ENCODE measurements at regions not wholly inside any gene's neighbourhood (a gene's known extent, or its start where the extent isn't known, plus 50 kb on each side); places are given as distances from the start of the nearest gene placed in this dataset.

GRCh38 chr2:219803294-219803693 is 175.9 kb downstream of the SLC4A3 start:
- Histone ChIP-seq H3K27me3 (ENCODE audit: control insufficient read depth, insufficient read depth, low read length) (no peaks in the 10 kb centered on the region), H3K27ac (ENCODE audit: low read depth, low read length) (no peak overlapping the region), H3K36me3 (ENCODE audit: control insufficient read depth, insufficient read depth, low read length) (no peaks in the 10 kb centered on the region), H3K4me3 (ENCODE audit: low read depth, low read length) (no peak overlapping the region), H3K9me3 (ENCODE audit: control insufficient read depth, insufficient read depth, low read depth, low read length) (no peaks in the 10 kb centered on the region), H3K9ac (ENCODE audit: low read length) (no peak overlapping the region), H3K4me1 (ENCODE audit: control insufficient read depth, insufficient read depth, low read length) (no peaks in the 10 kb centered on the region)

- Histone ChIP-seq H3K4me1 (ENCODE audit: control insufficient read depth, insufficient read depth, low read length) (no peaks in the 10 kb centered on the region), H3K27me3 (ENCODE audit: control insufficient read depth, insufficient read depth, low read length) (no peaks in the 10 kb centered on the region), H3K9ac (ENCODE audit: low read length) (no peak overlapping the region), H3K4me3 (ENCODE audit: low read depth, low read length) (no peak overlapping the region), H3K36me3 (ENCODE audit: control insufficient read depth, insufficient read depth, low read length) (no peaks in the 10 kb centered on the region), H3K27ac (ENCODE audit: low read depth, low read length) (no peak overlapping the region), H3K9me3 (ENCODE audit: control insufficient read depth, insufficient read depth, low read depth, low read length) (peaks cover 12% of the 10 kb centered on the region; the same call in 1 of the 2 replicates)
Observed at GRCh38 chr2:219810895-219811294, 183.5 kb downstream of the SLC4A3 start.

GRCh38 chr2:219812672-219813071 is 185.2 kb downstream of the SLC4A3 start:
- Histone ChIP-seq H3K27me3 (ENCODE audit: control insufficient read depth, insufficient read depth, low read length) (no peaks in the 10 kb centered on the region), H3K27ac (ENCODE audit: low read depth, low read length) (no peak overlapping the region), H3K9me3 (ENCODE audit: control insufficient read depth, insufficient read depth, low read depth, low read length) (peaks cover 12% of the 10 kb centered on the region; the same call in 1 of the 2 replicates)

GRCh38 chr2:219820767-219821166 is 193.3 kb downstream of the SLC4A3 start:
- Histone ChIP-seq H3K27ac (ENCODE audit: low read depth, low read length) (no peak overlapping the region), H3K4me1 (ENCODE audit: control insufficient read depth, insufficient read depth, low read length) (no peaks in the 10 kb centered on the region), H3K4me3 (ENCODE audit: low read depth, low read length) (no peak overlapping the region), H3K9ac (ENCODE audit: low read length) (no peak overlapping the region), H3K36me3 (ENCODE audit: control insufficient read depth, insufficient read depth, low read length) (no peaks in the 10 kb centered on the region), H3K9me3 (ENCODE audit: control insufficient read depth, insufficient read depth, low read depth, low read length) (peaks cover 14% of the 10 kb centered on the region), H3K27me3 (ENCODE audit: control insufficient read depth, insufficient read depth, low read length) (no peaks in the 10 kb centered on the region)

More at GRCh38 chr2:219812672-219813071, 185.2 kb downstream of the SLC4A3 start:
- H3K4me3 ChIP-seq (ENCODE audit: low read depth, low read length): no peak overlapping the region
- H3K36me3 ChIP-seq (ENCODE audit: control insufficient read depth, insufficient read depth, low read length): no peaks in the 10 kb centered on the region
- no peak overlapping the region for H3K9ac ChIP-seq (ENCODE audit: low read length)
- H3K4me1 ChIP-seq (ENCODE audit: control insufficient read depth, insufficient read depth, low read length): no peaks in the 10 kb centered on the region

GRCh38 chr2:219823574-219823973 is 196.1 kb downstream of the SLC4A3 start:
- H3K4me1 ChIP-seq (ENCODE audit: control insufficient read depth, insufficient read depth, low read length): no peaks in the 10 kb centered on the region
- peaks cover 14% of the 10 kb centered on the region for H3K9me3 ChIP-seq (ENCODE audit: control insufficient read depth, insufficient read depth, low read depth, low read length)
- no peak overlapping the region for H3K27ac ChIP-seq (ENCODE audit: low read depth, low read length)
- no peak overlapping the region for H3K4me3 ChIP-seq (ENCODE audit: low read depth, low read length)
- no peaks in the 10 kb centered on the region for H3K27me3 ChIP-seq (ENCODE audit: control insufficient read depth, insufficient read depth, low read length)
- H3K36me3 ChIP-seq (ENCODE audit: control insufficient read depth, insufficient read depth, low read length): no peaks in the 10 kb centered on the region
- no peak overlapping the region for H3K9ac ChIP-seq (ENCODE audit: low read length)

GRCh38 chr2:219824996-219825395 is 197.6 kb downstream of the SLC4A3 start:
- peaks cover 4% of the 10 kb centered on the region for H3K9me3 ChIP-seq (ENCODE audit: control insufficient read depth, insufficient read depth, low read depth, low read length)
- H3K4me1 ChIP-seq (ENCODE audit: control insufficient read depth, insufficient read depth, low read length): no peaks in the 10 kb centered on the region
- H3K9ac ChIP-seq (ENCODE audit: low read length): no peak overlapping the region
- H3K36me3 ChIP-seq (ENCODE audit: control insufficient read depth, insufficient read depth, low read length): no peaks in the 10 kb centered on the region
- no peak overlapping the region for H3K27ac ChIP-seq (ENCODE audit: low read depth, low read length)
- H3K27me3 ChIP-seq (ENCODE audit: control insufficient read depth, insufficient read depth, low read length): no peaks in the 10 kb centered on the region
- H3K4me3 ChIP-seq (ENCODE audit: low read depth, low read length): no peak overlapping the region

GRCh38 chr2:219828127-219828526 is 200.7 kb downstream of the SLC4A3 start:
- Histone ChIP-seq H3K9ac (ENCODE audit: low read length) (no peak overlapping the region), H3K36me3 (ENCODE audit: control insufficient read depth, insufficient read depth, low read length) (no peaks in the 10 kb centered on the region), H3K27ac (ENCODE audit: low read depth, low read length) (no peak overlapping the region), H3K27me3 (ENCODE audit: control insufficient read depth, insufficient read depth, low read length) (no peaks in the 10 kb centered on the region), H3K4me3 (ENCODE audit: low read depth, low read length) (no peak overlapping the region), H3K9me3 (ENCODE audit: control insufficient read depth, insufficient read depth, low read depth, low read length) (no peaks in the 10 kb centered on the region), H3K4me1 (ENCODE audit: control insufficient read depth, insufficient read depth, low read length) (no peaks in the 10 kb centered on the region)

- Histone ChIP-seq H3K27me3 (ENCODE audit: control insufficient read depth, insufficient read depth, low read length) (no peaks in the 10 kb centered on the region), H3K9ac (ENCODE audit: low read length) (no peak overlapping the region), H3K4me1 (ENCODE audit: control insufficient read depth, insufficient read depth, low read length) (no peaks in the 10 kb centered on the region), H3K4me3 (ENCODE audit: low read depth, low read length) (no peak overlapping the region), H3K9me3 (ENCODE audit: control insufficient read depth, insufficient read depth, low read depth, low read length) (no peaks in the 10 kb centered on the region), H3K27ac (ENCODE audit: low read depth, low read length) (no peak overlapping the region), H3K36me3 (ENCODE audit: control insufficient read depth, insufficient read depth, low read length) (no peaks in the 10 kb centered on the region)
Observed at GRCh38 chr2:219829667-219830352, 202.4 kb downstream of the SLC4A3 start.

- H3K9me3 ChIP-seq (ENCODE audit: control insufficient read depth, insufficient read depth, low read depth, low read length): no peaks in the 10 kb centered on the region
- no peaks in the 10 kb centered on the region for H3K4me1 ChIP-seq (ENCODE audit: control insufficient read depth, insufficient read depth, low read length)
- no peak overlapping the region for H3K4me3 ChIP-seq (ENCODE audit: low read depth, low read length)
- no peak overlapping the region for H3K9ac ChIP-seq (ENCODE audit: low read length)
- H3K27me3 ChIP-seq (ENCODE audit: control insufficient read depth, insufficient read depth, low read length): no peaks in the 10 kb centered on the region
- no peak overlapping the region for H3K27ac ChIP-seq (ENCODE audit: low read depth, low read length)
- H3K36me3 ChIP-seq (ENCODE audit: control insufficient read depth, insufficient read depth, low read length): no peaks in the 10 kb centered on the region
Observed at GRCh38 chr2:219830353-219830738, 202.9 kb downstream of the SLC4A3 start.

- H3K27me3 ChIP-seq (ENCODE audit: control insufficient read depth, insufficient read depth, low read length): no peaks in the 10 kb centered on the region
- no peaks in the 10 kb centered on the region for H3K4me1 ChIP-seq (ENCODE audit: control insufficient read depth, insufficient read depth, low read length)
- H3K36me3 ChIP-seq (ENCODE audit: control insufficient read depth, insufficient read depth, low read length): no peaks in the 10 kb centered on the region
- H3K9me3 ChIP-seq (ENCODE audit: control insufficient read depth, insufficient read depth, low read depth, low read length): no peaks in the 10 kb centered on the region
- no peak overlapping the region for H3K27ac ChIP-seq (ENCODE audit: low read depth, low read length)
- H3K4me3 ChIP-seq (ENCODE audit: low read depth, low read length): no peak overlapping the region
- no peak overlapping the region for H3K9ac ChIP-seq (ENCODE audit: low read length)
Observed at GRCh38 chr2:219831957-219832356, 204.5 kb downstream of the SLC4A3 start.

GRCh38 chr2:219832904-219833303 is 205.5 kb downstream of the SLC4A3 start:
- Histone ChIP-seq H3K9ac (ENCODE audit: low read length) (no peak overlapping the region), H3K4me3 (ENCODE audit: low read depth, low read length) (no peak overlapping the region), H3K36me3 (ENCODE audit: control insufficient read depth, insufficient read depth, low read length) (no peaks in the 10 kb centered on the region), H3K27ac (ENCODE audit: low read depth, low read length) (no peak overlapping the region), H3K27me3 (ENCODE audit: control insufficient read depth, insufficient read depth, low read length) (no peaks in the 10 kb centered on the region), H3K9me3 (ENCODE audit: control insufficient read depth, insufficient read depth, low read depth, low read length) (no peaks in the 10 kb centered on the region), H3K4me1 (ENCODE audit: control insufficient read depth, insufficient read depth, low read length) (no peaks in the 10 kb centered on the region)

Data from HUES6 (cell line).